ENCODE measurements at regions not wholly inside any gene's neighbourhood (a gene's known extent, or its start where the extent isn't known, plus 50 kb on each side); places are given as distances from the start of the nearest gene placed in this dataset.

- ATAC-seq = no peak
- H3K9me3 Mint-ChIP-seq = no peaks in the 10 kb centered on the region
- no peak overlapping the region for H3K4me3 Mint-ChIP-seq
- H4K20me1 ChIP-seq (replicated peaks; ENCODE audit: insufficient read depth) = no peaks in the 10 kb centered on the region
- H3K4me3 ChIP-seq = no peak overlapping the region
- H3K4me2 ChIP-seq = no peak overlapping the region
- H3K36me3 ChIP-seq (ENCODE audit: insufficient read depth) = no peaks in the 10 kb centered on the region
- no peaks in the 10 kb centered on the region for H3K27me3 ChIP-seq (ENCODE audit: insufficient read depth)
- H3K27ac ChIP-seq (ENCODE audit: low read depth) = no peak overlapping the region
- H3K9me2 ChIP-seq (ENCODE audit: insufficient read depth) = peaks cover 15% of the 10 kb centered on the region
- no peak overlapping the region; the same call in 1 of the 2 replicates for H2AFZ ChIP-seq
- no peaks in the 10 kb centered on the region for H3K79me2 ChIP-seq (replicated peaks; ENCODE audit: insufficient read depth)
- peaks cover 2% of the 10 kb centered on the region for H3K27me3 Mint-ChIP-seq (ENCODE audit: insufficient read depth, low read depth, poor library complexity)
- peaks cover 10% of the 10 kb centered on the region for H3K4me1 Mint-ChIP-seq
- H3K27ac Mint-ChIP-seq = no peak overlapping the region
- no peak for TF ChIP-seq CTCF (conservative IDR thresholded peaks at IDR 0.05; ENCODE audit: low read depth in 2 of 2)
- no peak for TF ChIP-seq ZNF331 (CRISPR knock-in tag; IDR thresholded peaks at IDR 0.05; ENCODE audit: low read depth)
- no peak for TF ChIP-seq REST (IDR thresholded peaks at IDR 0.05; ENCODE audit: unreplicated experiment)
- TF ChIP-seq EZH2phosphoT487 (IDR thresholded peaks at IDR 0.05; ENCODE audit: unreplicated experiment) = no peak
- no peak for TF ChIP-seq POLR2AphosphoS5 (IDR thresholded peaks at IDR 0.05; ENCODE audit: low read depth)
- no peak for TF ChIP-seq STAT1 (IDR thresholded peaks at IDR 0.05; ENCODE audit: unreplicated experiment)
- no peak for TF ChIP-seq NANOG (IDR thresholded peaks at IDR 0.05; ENCODE audit: borderline replicate concordance)
- no peak for TF ChIP-seq ZNF462 (CRISPR knock-in tag; IDR thresholded peaks at IDR 0.05)
- no peak for TF ChIP-seq ETS1 (IDR thresholded peaks at IDR 0.05)
- no peak for TF ChIP-seq CREB1 (CRISPR knock-in tag; IDR thresholded peaks at IDR 0.05; ENCODE audit: low read depth)
- TF ChIP-seq ZNF114 (CRISPR knock-in tag; IDR thresholded peaks at IDR 0.05) = no peak
- no peak for TF ChIP-seq EZH2 (IDR thresholded peaks at IDR 0.05; ENCODE audit: low read depth, unreplicated experiment)
- no peak for TF ChIP-seq JUNB (IDR thresholded peaks at IDR 0.05; ENCODE audit: unreplicated experiment)
- H3F3A ChIP-seq (replicated peaks; ENCODE audit: low read depth) = no peaks in the 10 kb centered on the region
- no peaks in the 10 kb centered on the region for H3K36me3 Mint-ChIP-seq (ENCODE audit: low read depth)
- peaks cover 4% of the 10 kb centered on the region; the same call in 1 of the 2 replicates for H3K4me1 ChIP-seq (ENCODE audit: insufficient read depth)
- DNase-seq (ENCODE audit: low spot score) = no peak
Measured at GRCh38 chr9:107973451-107973850, 483.9 kb upstream of the KLF4 start.

All from GM23338 (cell line).